Ecto neural progenitor cell (in vitro differentiated cells): ENCODE measurements at regions not wholly inside any gene's neighbourhood (a gene's known extent, or its start where the extent isn't known, plus 50 kb on each side); places are given as distances from the start of the nearest gene placed in this dataset.
"Not testable (repeated sequence)": the region's sequence is repeated elsewhere in the genome, so short reads cannot be mapped to it uniquely, and the experiment has no call there.

Source experiments
- DNase-seq: peaks from one replicate; pipeline ENCODE4 v3.0.0-alpha.2; 2018; ENCODE audit warnings: low spot score

DNA sequence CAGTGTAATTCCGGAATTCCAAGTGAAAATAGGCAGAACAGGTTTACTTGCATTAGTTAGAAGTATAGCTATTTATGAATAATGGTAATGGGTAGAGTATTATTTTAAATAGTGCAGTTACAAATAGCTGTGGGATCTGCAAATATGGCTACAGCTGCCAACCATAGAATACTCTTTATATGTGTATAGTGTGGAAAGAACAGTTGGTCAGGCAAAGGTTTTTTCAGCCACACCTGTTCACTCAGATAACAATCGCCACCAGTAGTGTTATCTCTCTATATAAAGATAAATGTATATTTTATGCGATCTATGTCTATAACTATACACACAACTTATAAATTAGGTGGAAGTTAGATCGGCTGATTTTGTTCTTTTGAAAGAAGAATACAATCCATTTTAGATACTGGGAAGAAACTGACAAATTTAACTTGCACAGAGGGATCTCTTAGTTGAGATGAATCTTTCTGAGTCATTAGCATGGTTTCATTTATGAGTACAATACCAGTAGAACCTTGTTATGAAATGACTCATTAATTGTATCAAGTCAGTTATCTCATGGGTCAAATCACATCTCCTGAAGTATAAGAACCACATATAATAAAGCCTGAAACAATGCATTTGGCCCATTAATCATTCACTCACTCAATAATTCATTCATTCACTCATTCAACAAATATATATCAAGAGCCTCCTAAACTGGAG is 100.9 kb upstream of the NR3C2 start:
- no peak for DNase-seq

DNA sequence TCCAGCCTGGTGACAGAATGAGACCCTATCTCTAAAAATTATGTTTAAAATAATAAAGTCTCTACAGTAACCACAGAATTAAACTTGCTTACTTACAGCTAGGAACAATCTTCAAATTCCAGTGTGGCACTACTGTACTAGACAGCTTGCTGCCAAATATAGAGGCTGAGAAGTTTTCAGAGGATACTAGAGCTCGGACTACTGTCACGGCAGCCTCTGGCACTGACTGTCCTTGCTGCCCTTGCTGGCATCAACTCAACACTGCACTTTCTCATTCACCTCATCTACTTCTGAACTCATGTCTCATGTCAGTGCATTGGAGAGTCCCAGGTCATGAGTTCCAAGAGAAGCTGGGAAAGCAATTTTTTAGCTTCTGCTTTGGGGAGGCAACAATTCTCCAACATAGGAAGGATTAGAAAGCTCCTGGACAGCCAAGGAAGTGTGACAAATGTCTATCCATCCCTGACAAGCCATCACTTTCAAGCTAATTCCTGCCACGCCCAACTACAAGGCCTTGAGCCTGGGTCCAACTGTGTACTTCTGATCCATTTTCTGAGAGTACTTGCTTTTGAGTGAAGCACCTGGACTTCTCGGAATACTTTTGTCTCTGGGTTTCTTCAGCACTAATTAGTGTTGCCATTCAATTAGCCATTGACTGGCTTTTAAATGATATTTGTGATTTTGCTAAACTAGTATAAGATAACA is 98.6 kb upstream of the NR3C2 start:
- DNase-seq, result no peak

DNA sequence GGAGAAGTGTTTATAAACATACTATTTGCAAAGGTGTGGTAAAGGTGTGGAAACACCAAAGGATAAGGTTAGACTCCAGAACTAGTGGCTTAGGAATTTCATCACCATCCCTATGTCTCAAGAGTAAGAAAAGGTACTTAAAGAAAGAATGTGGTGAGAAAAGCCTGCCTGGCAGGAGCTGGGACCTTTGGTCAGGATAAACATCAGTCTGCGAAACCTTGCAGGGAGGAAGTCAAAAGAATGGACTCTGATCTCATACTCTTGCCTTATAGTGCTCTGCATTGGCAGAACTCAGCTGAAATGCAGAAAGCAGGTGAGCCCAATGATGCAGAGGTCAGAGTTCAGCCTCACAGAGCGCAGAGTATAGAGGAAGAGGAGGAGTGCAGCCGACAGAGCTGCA is 97.2 kb upstream of the NR3C2 start:
- no peak for DNase-seq

DNA sequence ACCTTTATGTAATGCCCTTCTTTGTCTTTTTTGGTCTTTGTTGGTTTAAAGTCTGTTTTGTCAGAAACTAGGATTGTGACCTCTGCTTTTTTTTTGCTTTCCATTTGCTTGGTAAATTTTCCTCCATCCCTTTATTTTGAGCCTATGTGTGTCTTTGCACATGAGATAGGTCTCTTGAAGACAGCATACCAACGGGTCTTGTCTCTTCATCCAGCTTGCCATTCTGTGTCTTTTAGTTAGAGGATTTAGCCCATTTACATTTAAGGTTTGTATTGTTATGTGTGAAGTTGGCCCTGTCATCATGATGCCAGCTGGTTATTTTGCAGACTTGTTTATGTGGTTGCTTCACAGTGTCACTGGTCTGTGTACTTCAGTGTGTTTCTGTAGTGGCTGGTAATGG is 91.6 kb upstream of the NR3C2 start:
- DNase-seq, result not testable (repeated sequence)

DNA sequence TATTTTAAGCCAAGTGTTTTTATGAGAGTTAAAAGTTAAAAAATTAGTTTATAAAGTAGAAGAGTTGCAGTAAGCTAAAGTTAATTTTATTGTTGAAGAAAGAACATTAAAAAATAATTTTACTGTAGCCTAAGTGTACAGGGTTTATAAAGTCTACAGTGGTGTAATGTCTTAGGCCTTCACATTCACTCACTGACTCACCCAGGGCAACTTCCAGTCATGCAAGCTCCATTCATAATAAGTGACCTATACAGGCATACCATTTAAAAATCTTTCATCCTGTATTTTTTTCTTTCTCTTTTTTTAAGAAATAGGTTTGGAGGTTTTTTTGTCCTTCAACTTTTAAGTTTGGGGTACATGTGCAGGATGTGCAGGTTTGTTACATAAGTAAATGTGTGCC is 87.9 kb upstream of the NR3C2 start:
- no peak for DNase-seq

DNA sequence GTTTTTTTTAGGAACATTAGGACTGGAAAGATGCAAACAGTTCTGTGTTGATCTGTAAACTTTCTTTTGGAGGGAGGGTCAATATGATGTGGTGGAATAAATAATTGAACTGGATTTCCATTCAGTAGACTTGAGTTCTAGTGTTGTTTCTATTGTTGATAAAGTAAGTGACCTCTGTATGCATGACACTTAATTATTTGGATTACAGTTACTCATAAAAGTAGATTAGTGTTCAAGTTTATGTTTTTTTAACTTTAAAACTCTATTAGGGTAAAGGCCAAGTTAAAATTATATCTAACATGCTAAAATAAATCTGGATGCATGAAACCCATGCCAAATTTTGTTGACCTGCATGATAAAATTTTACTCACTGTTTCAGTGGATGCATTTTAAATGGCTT is 85.4 kb upstream of the NR3C2 start:
- no peak for DNase-seq

DNA sequence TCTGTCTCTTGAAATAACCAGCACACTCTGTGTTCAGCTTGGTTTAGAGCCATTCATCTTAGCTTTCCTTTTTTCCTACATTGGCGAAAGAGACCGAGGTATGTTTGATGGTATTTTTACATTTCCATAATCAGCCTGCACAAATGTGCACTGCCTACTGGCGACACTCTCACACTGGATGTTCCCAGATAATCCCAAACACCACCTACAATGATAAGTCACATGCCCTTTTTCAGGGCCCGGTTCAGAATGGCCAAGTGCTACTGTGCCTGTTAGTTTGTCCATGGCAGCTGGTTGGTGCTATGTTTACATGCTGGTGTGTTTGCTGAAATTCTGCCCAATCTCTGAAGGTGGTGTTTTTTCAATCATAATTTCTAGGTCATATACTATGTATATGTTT is 80.8 kb upstream of the NR3C2 start:
- DNase-seq, result no peak

DNA sequence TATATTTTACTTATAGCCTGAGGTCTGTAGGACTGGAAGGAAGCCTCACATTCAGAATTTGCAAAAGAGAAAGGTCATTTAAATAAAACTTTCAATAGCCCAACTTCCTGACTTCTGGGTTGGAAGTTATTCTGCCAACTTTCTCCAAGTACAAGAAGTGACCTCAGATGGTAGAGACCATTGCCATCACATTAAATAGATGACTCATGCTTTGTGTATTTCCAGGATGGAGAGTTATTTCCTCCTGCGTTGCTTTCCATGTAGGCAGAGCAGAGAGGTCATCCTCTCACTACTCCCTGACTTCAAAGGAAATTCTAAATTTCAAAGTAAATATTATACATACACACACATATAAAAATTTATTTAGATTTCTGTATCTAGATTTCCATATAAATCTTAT is 73.0 kb upstream of the NR3C2 start:
- no peak for DNase-seq

DNA sequence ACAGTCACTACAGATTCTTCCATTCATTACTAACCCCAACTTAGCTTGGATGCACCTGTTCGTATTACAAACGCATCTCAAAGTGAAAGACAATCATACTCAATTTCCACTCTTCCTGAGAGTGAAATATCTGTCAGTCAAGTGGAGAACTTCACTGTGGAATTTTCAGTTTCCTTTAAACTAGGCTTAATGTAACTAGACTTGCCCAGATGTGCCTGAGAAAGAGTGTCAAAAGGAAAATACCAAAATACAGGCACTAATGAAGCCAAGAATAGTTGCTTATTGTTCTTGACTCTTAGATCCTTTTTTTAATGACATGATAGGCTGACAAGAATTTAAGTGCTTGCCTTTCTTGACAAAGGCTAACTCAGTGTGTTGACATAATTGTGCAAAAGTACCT is 72.4 kb upstream of the NR3C2 start:
- DNase-seq, result no peak

DNA sequence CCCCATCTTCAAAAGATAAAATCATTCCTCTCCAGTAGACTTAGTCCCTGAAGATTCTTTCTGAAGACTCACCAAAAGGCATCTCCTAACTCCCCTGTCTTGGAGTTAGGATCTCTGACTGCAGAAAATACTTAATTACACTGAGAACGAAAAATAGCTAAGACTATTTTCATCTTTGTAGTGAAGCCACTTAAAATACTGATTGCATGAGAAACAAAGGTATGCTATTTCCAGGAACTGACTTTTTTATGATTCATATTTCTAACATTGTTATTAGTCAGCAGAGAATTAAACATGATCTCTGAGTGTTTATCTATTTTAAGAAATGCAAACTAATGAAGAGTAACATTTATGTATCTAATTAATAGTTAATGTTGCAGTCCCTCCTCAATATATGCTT is 71.8 kb upstream of the NR3C2 start:
- no peak for DNase-seq

DNA sequence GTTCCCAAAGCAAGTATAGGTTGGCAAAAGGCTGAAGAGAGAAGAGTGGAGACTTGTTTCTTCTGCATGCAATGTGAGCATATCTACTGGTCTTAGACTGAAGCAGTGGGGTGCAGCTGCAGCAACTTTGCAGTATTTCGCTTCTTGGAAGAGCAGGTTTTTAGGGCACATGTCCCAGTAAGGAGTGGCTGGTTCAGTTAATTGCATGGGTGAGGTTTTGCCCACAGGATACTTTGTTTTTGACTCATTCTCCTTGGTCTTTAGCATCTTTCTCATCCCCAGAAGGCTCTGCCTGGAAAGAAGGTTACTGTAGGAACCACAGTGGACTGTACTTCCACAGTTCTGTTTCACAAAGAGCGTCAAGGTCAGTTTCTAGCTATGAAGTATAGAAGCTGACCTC is 68.0 kb upstream of the NR3C2 start:
- DNase-seq, result no peak

DNA sequence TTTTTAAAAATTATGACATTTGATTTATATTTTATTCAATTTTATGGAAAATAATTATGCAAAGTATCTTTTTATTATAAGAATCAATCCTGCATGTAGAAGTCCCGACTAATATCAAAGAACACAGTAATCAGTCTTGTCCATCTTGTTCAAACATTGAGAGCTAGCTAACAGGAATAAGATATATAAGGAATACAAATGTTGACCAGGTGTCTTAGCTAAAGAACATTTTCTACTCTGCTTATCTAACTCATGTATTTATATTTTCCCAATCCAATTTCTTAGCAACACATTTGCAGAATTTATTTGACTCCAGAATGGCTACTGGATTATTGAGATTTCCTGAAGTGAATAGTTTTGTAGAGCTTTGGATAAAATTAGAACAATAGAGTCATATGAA is 61.5 kb upstream of the NR3C2 start:
- no peak for DNase-seq

DNA sequence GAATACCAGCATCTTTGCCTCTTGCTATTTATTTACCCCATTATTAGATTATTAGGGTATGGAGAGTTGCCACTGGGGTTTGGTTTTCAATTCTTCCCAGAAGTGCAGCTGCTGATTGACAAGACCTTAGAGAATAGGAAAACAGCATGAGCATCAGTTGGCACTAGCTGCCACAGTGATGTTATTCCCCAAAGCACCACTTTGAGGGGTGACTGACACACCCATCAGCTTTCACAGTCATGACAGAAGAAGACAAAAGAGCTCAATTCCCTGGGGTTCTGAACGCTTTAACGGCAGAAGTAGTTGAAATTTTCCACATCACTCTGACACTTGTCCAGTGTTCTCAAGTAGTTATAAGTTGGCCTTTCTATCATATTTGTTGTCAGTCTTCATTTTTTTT is 55.0 kb upstream of the NR3C2 start:
- DNase-seq, result no peak

DNA sequence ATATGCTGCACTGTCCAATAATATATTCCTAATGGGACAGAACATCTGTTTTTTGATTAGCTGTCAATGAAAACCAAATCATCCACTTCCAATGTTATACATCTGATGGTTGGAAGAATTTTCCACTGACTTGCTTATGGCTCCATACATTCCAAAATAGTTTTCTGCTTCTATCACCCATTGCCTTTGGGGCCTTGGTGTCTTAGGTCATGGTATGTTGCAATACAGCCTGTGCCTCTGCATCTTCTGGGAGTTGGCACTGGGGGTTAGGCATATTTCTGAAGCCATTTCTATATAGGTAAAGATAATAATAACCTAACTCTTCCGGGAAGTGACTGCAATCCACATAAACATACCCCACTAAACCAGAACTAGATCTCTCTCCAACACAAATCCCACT is 53.2 kb upstream of the NR3C2 start:
- DNase-seq, result no peak
